HepG2 (cell line): ENCODE measurements at regions not wholly inside any gene's neighbourhood (a gene's known extent, or its start where the extent isn't known, plus 50 kb on each side); places are given as distances from the start of the nearest gene placed in this dataset.

Experiments used
- ZNF790 ChIP-seq: sonication (generic); formaldehyde crosslinking; IDR thresholded peaks from 2 replicates; pipeline ENCODE4 v1.8.0; 2022; ENCODE audit warnings: missing genetic modification reagents, mild to moderate bottlenecking, borderline replicate concordance
- TF ChIP-seq, protein P1 (sequence below): sonication (generic); formaldehyde crosslinking; conservative IDR thresholded peaks from 2 replicates; pipeline ENCODE4 v1.4.0; 2020; ENCODE audit warnings: missing genetic modification reagents

- TF ChIP-seq, protein P1, sequence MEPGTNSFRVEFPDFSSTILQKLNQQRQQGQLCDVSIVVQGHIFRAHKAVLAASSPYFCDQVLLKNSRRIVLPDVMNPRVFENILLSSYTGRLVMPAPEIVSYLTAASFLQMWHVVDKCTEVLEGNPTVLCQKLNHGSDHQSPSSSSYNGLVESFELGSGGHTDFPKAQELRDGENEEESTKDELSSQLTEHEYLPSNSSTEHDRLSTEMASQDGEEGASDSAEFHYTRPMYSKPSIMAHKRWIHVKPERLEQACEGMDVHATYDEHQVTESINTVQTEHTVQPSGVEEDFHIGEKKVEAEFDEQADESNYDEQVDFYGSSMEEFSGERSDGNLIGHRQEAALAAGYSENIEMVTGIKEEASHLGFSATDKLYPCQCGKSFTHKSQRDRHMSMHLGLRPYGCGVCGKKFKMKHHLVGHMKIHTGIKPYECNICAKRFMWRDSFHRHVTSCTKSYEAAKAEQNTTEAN (CRISPR knock-in tag) = no peak
- TF ChIP-seq ZNF790 = no peak
Observed at GRCh38 chrX:8048466-8048865, 121.3 kb upstream of the PNPLA4 start.
